A549 (cell line): ENCODE measurements at regions not wholly inside any gene's neighbourhood (a gene's known extent, or its start where the extent isn't known, plus 50 kb on each side); places are given as distances from the start of the nearest gene placed in this dataset.

Experiments used
- BHLHE40 ChIP-seq: IDR thresholded peaks from 2 replicates; pipeline ENCODE4 v1.6.1; 2012; ENCODE audit warnings: low read depth, low read length, inconsistent platforms
- CBX2 ChIP-seq: fragments of 200-600 bp; sonication (generic); IDR thresholded peaks from 2 replicates; pipeline ENCODE4 v1.6.1; 2016; ENCODE audit warnings: low read depth, mild to moderate bottlenecking, borderline replicate concordance
- CTCF ChIP-seq: fragments of >200 bp; sonication (Bioruptor Twin); formaldehyde crosslinking; IDR thresholded peaks from 3 replicates; pipeline ENCODE4 v1.5.1; 2016
- HDAC2 ChIP-seq: fragments of 200-600 bp; sonication (generic); IDR thresholded peaks from 2 replicates; pipeline ENCODE4 v1.6.1; 2016
- MYC ChIP-seq: IDR thresholded peaks from 2 replicates; pipeline ENCODE4 v1.6.1; 2012; ENCODE audit warnings: mild to moderate bottlenecking, inconsistent platforms, low read length, improper control_type of control experiment, borderline replicate concordance
- POLR2A ChIP-seq: IDR thresholded peaks from 2 replicates; pipeline ENCODE4 v1.6.1; 2012; ENCODE audit warnings: mild to moderate bottlenecking, low read length
- POLR2AphosphoS2 ChIP-seq: conservative IDR thresholded peaks from 2 replicates; pipeline ENCODE4 v1.6.1; 2012; ENCODE audit warnings: low read length, improper control_type of control experiment, inconsistent platforms
- RCOR1 ChIP-seq: fragments of 150-350 bp; IDR thresholded peaks from 2 replicates; pipeline ENCODE4 v1.6.1; 2014; ENCODE audit warnings: antibody characterized with exemption, low read length, low read depth
- REST ChIP-seq: fragments of 200-600 bp; sonication (generic); IDR thresholded peaks from 2 replicates; pipeline ENCODE4 v1.6.1; 2016; ENCODE audit warnings: antibody characterized with exemption, mild to moderate bottlenecking, moderate library complexity
- ZFP36 ChIP-seq: fragments of 450-650 bp; IDR thresholded peaks from 2 replicates; pipeline ENCODE4 v1.6.1; 2014; ENCODE audit warnings: borderline replicate concordance; ENCODE audit not compliant: partially characterized antibody

DNA sequence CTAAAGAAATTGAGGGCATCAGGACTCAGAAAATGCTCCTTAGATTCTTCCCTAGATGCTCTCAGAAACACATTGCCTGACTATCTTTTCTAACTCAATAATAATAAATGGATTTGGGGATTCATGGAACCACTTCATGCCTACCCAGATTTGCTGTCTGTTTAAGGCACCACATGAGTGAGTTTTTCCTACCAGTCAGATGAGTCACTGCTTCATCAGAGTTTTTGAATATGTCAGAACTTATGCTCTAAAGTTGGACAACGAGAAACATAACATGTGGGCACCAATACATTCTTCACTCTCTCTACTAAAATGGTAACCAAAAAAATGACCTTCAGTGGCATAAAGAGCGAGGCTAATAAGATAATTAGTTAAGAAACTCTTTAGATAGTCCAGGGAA is 1135.1 kb downstream of the TUSC7 start:
- TF ChIP-seq CTCF: no peak
- TF ChIP-seq POLR2AphosphoS2: no peak
- TF ChIP-seq HDAC2: no peak
- TF ChIP-seq RCOR1: no peak
- TF ChIP-seq REST: no peak
- TF ChIP-seq POLR2A: no peak
- no peak for TF ChIP-seq ZFP36
- TF ChIP-seq BHLHE40: no peak
- no peak for TF ChIP-seq MYC
- TF ChIP-seq CBX2: no peak
